NB4 (cell line): ENCODE measurements at regions not wholly inside any gene's neighbourhood (a gene's known extent, or its start where the extent isn't known, plus 50 kb on each side); places are given as distances from the start of the nearest gene placed in this dataset.

Source experiments
- DNase-seq: peaks from one replicate; pipeline ENCODE4 v3.0.0; 2010; ENCODE audit warnings: low read depth
- H3K4me3 ChIP-seq: one replicate; pipeline ENCODE4 v1.5.1; 2011; ENCODE audit warnings: mild to moderate bottlenecking, low read depth, low read length, moderate library complexity
- CTCF ChIP-seq: IDR thresholded peaks from one replicate; pipeline ENCODE4 v1.5.1; 2012; ENCODE audit warnings: low read depth, low read length
- MAX ChIP-seq: IDR thresholded peaks from 2 replicates; pipeline ENCODE4 v1.6.1; 2011; ENCODE audit warnings: low read depth, low read length
- MYC ChIP-seq: IDR thresholded peaks from 2 replicates; pipeline ENCODE4 v1.6.1; 2011; ENCODE audit warnings: low read depth, low read length
- POLR2A ChIP-seq: IDR thresholded peaks from 2 replicates; pipeline ENCODE4 v1.6.1; 2011; ENCODE audit warnings: mild to moderate bottlenecking; ENCODE audit not compliant: insufficient read length; ENCODE audit errors: extremely low read depth

GRCh38 chr7:137091396-137091795 is 222.9 kb downstream of the CHRM2 start:
- TF ChIP-seq MAX (no peak), CTCF (no peak), POLR2A (no peak), MYC (no peak)
- DNase-seq: peak; percentile 17
- no peak overlapping the region for H3K4me3 ChIP-seq

GRCh38 chr7:137086896-137087295 is 218.4 kb downstream of the CHRM2 start:
- H3K4me3 ChIP-seq: no peak overlapping the region
- DNase-seq: no peak
- TF ChIP-seq POLR2A (no peak), MAX (no peak), CTCF (no peak), MYC (no peak)

- H3K4me3 ChIP-seq: no peak overlapping the region
- no peak for TF ChIP-seq POLR2A
- TF ChIP-seq MYC: no peak
- no peak for TF ChIP-seq MAX
- no peak for TF ChIP-seq CTCF
- DNase-seq: no peak
Observed at GRCh38 chr7:137084607-137085380, 216.3 kb downstream of the CHRM2 start.

- no peak overlapping the region for H3K4me3 ChIP-seq
- no peak for DNase-seq
- TF ChIP-seq MYC (no peak), CTCF (no peak), MAX (no peak), POLR2A (no peak)
Observed at GRCh38 chr7:137082391-137082790, 213.9 kb downstream of the CHRM2 start.

- H3K4me3 ChIP-seq: no peak overlapping the region
- DNase-seq: no peak
- TF ChIP-seq MYC: no peak
- TF ChIP-seq POLR2A: no peak
- TF ChIP-seq MAX: no peak
- no peak for TF ChIP-seq CTCF
Observed at GRCh38 chr7:137081321-137082093, 213.1 kb downstream of the CHRM2 start.
